MCF 10A (cell line): ENCODE measurements at regions not wholly inside any gene's neighbourhood (a gene's known extent, or its start where the extent isn't known, plus 50 kb on each side); places are given as distances from the start of the nearest gene placed in this dataset.

Source experiments
- BruUV-seq: library from RNA; stranded (reverse); fragments of 400-500 nt; replicated peaks from 2 replicates; lab custom pipeline; 2021; lab: Mats Ljungman, UMichigan
- CTCF ChIA-PET: fragments of 300-600 bp; sonication (Branson Sonifier 250); formaldehyde crosslinking; extraction: SDS; loops from one replicate; lab custom pipeline; 2021; ENCODE audit warnings: antibody characterized with exemption, inconsistent platforms; lab: Yijun Ruan, JAX
- POLR2A ChIA-PET: fragments of 300-600, 350-650 bp; sonication (Branson Sonifier 250); formaldehyde crosslinking; extraction: SDS; loops from one replicate; lab custom pipeline; 2020; ENCODE audit warnings: antibody characterized with exemption, inconsistent platforms; lab: Yijun Ruan, JAX
- DNase-seq: peaks from one replicate; pipeline ENCODE4 v3.0.0-alpha.2; 2018; ENCODE audit not compliant: unreplicated experiment
- H3K27ac Mint-ChIP-seq: one replicate; pipeline ENCODE4 v1.8.0; 2022; ENCODE audit warnings: mild to moderate bottlenecking, low read depth, mixed read lengths; ENCODE audit not compliant: unreplicated experiment
- H3K27me3 Mint-ChIP-seq: one replicate; pipeline ENCODE4 v1.8.0; 2022; ENCODE audit warnings: mixed read lengths; ENCODE audit not compliant: insufficient read depth, unreplicated experiment
- H3K36me3 Mint-ChIP-seq: one replicate; pipeline ENCODE4 v1.8.0; 2022; ENCODE audit warnings: mild to moderate bottlenecking, moderate library complexity, mixed read lengths; ENCODE audit not compliant: insufficient read depth, unreplicated experiment
- H3K4me1 Mint-ChIP-seq: one replicate; pipeline ENCODE4 v1.8.0; 2022; ENCODE audit warnings: mixed read lengths; ENCODE audit not compliant: insufficient read depth, unreplicated experiment
- H3K4me3 Mint-ChIP-seq: one replicate; pipeline ENCODE4 v1.8.0; 2022; ENCODE audit warnings: mild to moderate bottlenecking, moderate library complexity, mixed read lengths; ENCODE audit not compliant: unreplicated experiment
- H3K9me3 Mint-ChIP-seq: one replicate; pipeline ENCODE4 v1.8.0; 2022; ENCODE audit warnings: mixed read lengths; ENCODE audit not compliant: unreplicated experiment
- intact Hi-C: fragments of 100-400 bp; cut with micrococcal nuclease; formaldehyde crosslinking; loops from 2 replicates; pipeline ENCODE4 v1.14.1; 2022
- TF ChIP-seq, protein P1 (sequence below): fragments of 200-600 bp; IDR thresholded peaks from one replicate; pipeline ENCODE4 v1.8.0; 2022; ENCODE audit warnings: antibody characterized with exemption, mild to moderate bottlenecking; ENCODE audit not compliant: unreplicated experiment

DNA sequence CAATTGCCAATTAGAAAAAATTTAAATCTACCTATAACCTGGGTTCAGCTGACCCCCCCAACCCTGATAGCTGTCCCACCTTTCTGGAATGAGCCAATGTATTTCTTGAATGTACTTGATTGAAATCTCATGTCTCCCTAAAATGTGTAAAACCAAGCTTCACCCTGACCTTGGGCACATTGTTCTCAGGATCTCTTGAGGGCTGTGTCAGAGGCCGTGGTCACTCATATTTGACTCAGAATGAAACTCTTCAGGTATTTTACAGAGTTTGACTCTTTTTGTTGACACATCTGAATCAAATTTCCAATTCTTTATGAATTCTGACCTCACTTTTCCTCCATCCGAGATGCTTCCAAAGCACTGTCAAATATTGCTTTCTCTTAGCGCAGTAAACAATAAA is 115.3 kb upstream of the BEND4 start:
- no peaks in the 10 kb centered on the region for H3K9me3 Mint-ChIP-seq
- CTCF ChIA-PET = interaction anchor here (0.6 kb wide), 1 partner anchor 248 kb away, joined by 3 read pairs; no protein-coding TSS in a partner anchor
- no peak overlapping the region for H3K4me3 Mint-ChIP-seq
- DNase-seq = no peak
- H3K4me1 Mint-ChIP-seq = peaks cover 2% of the 10 kb centered on the region
- no peaks in the 10 kb centered on the region for H3K27me3 Mint-ChIP-seq
- BruUV-seq = no TSS peak
- H3K27ac Mint-ChIP-seq = no peak overlapping the region
- no peaks in the 10 kb centered on the region for H3K36me3 Mint-ChIP-seq
- POLR2A ChIA-PET = no interaction called here
- intact Hi-C loops = no loop called here
- TF ChIP-seq, protein P1, sequence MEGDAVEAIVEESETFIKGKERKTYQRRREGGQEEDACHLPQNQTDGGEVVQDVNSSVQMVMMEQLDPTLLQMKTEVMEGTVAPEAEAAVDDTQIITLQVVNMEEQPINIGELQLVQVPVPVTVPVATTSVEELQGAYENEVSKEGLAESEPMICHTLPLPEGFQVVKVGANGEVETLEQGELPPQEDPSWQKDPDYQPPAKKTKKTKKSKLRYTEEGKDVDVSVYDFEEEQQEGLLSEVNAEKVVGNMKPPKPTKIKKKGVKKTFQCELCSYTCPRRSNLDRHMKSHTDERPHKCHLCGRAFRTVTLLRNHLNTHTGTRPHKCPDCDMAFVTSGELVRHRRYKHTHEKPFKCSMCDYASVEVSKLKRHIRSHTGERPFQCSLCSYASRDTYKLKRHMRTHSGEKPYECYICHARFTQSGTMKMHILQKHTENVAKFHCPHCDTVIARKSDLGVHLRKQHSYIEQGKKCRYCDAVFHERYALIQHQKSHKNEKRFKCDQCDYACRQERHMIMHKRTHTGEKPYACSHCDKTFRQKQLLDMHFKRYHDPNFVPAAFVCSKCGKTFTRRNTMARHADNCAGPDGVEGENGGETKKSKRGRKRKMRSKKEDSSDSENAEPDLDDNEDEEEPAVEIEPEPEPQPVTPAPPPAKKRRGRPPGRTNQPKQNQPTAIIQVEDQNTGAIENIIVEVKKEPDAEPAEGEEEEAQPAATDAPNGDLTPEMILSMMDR = no peak

DNA sequence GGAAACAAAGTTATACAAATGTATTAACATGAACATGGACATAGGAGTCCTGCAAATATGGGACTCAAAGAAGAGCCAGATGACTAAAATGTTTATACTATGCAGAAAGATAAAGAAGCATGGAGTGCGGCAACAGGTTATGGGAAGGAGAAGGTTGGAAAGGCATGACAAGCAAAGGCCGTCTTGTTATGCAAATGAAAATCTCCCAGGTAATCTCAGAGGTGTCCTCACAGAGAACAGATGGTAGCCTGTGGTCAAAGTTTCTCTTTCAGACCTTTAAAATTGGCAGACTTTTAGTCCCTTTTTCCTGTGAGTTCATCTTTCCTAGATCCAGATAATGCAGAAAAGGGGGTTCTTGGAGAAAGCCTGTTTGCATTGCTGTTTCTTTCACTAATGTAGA is 116.4 kb upstream of the BEND4 start:
- no TSS peak for BruUV-seq
- Mint-ChIP-seq H3K36me3 (no peaks in the 10 kb centered on the region), H3K4me1 (no peaks in the 10 kb centered on the region), H3K4me3 (no peak overlapping the region), H3K9me3 (no peaks in the 10 kb centered on the region), H3K27ac (no peak overlapping the region), H3K27me3 (no peaks in the 10 kb centered on the region)
- ChIA-PET POLR2A (no interaction called here), CTCF (interaction anchor here (1.0 kb wide), 1 partner anchor 13 kb away, joined by 3 read pairs; no protein-coding TSS in a partner anchor)
- TF ChIP-seq, protein P1 = no peak
- DNase-seq = no peak
- intact Hi-C loops = no loop called here

DNA sequence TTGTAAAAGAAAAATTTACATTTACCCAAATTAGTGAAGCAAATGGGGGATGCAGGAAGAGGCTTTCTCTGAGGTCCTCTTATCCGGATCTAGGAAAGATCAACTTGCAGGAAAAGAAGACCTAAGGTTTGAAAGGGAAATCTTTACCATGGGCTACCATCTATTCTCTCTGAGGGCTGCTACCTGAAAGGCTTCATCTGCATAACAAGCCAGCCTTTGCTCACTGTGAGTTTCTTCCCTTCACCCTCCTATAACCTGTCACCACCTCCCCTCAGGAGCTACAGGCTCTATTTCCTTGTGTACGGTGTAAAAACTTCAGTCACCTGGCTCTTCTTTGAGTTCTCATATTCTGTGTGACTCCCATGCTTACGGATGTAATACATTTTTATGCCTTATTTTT is 118.6 kb upstream of the BEND4 start:
- Mint-ChIP-seq H3K27ac (no peak overlapping the region), H3K4me1 (no peaks in the 10 kb centered on the region), H3K4me3 (no peak overlapping the region), H3K9me3 (no peaks in the 10 kb centered on the region), H3K36me3 (no peaks in the 10 kb centered on the region), H3K27me3 (no peaks in the 10 kb centered on the region)
- ChIA-PET CTCF (interaction anchor here (0.6 to 1.2 kb wide), 3 partner anchors 11 to 420 kb away, joined by 3 read pairs; no protein-coding TSS in a partner anchor), POLR2A (no interaction called here)
- TF ChIP-seq, protein P1 = no peak
- no peak for DNase-seq
- intact Hi-C loops = no loop called here
- BruUV-seq = no TSS peak

DNA sequence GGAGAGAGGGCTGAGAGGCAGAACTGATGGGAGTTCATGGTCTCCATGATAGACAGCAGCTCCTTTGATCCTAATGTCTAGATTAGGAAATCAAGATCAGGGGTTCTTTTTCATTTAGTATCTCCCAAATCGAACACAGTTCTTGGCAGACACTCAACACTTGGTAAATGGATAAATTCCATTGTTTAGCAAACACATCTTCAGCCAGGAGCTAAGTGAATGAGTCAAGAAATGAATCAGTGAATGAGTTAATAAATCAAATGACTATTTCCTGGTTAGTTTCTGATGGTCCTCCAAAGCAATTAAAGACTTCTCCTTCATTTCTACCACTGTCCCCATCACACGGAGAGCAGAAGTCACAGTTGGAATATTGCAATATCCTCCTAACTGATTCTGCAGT is 120.0 kb upstream of the SHISA3 start:
- Mint-ChIP-seq H3K27me3 (no peaks in the 10 kb centered on the region), H3K36me3 (no peaks in the 10 kb centered on the region), H3K4me3 (no peak overlapping the region), H3K4me1 (no peaks in the 10 kb centered on the region), H3K27ac (no peak overlapping the region), H3K9me3 (no peaks in the 10 kb centered on the region)
- intact Hi-C loops = no loop called here
- DNase-seq = no peak
- TF ChIP-seq, protein P1 = no peak
- POLR2A ChIA-PET = no interaction called here
- CTCF ChIA-PET = interaction anchor here (0.6 to 1.9 kb wide), 3 partner anchors 9 to 242 kb away, joined by 3 to 6 read pairs (median 3); no protein-coding TSS in a partner anchor
- BruUV-seq = no TSS peak
